IPS-18a (cell line): ENCODE measurements at regions not wholly inside any gene's neighbourhood (a gene's known extent, or its start where the extent isn't known, plus 50 kb on each side); places are given as distances from the start of the nearest gene placed in this dataset.
"Not testable (repeated sequence)": the region's sequence is repeated elsewhere in the genome, so short reads cannot be mapped to it uniquely, and the experiment has no call there.

Source experiments
- H3K27ac ChIP-seq: one replicate; pipeline ENCODE4 v1.5.1; 2013; ENCODE audit warnings: low read length
- H3K27me3 ChIP-seq: one replicate; pipeline ENCODE4 v1.6.1; 2013; ENCODE audit warnings: mild to moderate bottlenecking, low read length; ENCODE audit not compliant: control insufficient read depth, insufficient read depth
- H3K36me3 ChIP-seq: one replicate; pipeline ENCODE4 v1.6.1; 2013; ENCODE audit warnings: low read depth, low read length; ENCODE audit not compliant: control insufficient read depth
- H3K4me1 ChIP-seq: one replicate; pipeline ENCODE4 v1.6.1; 2013; ENCODE audit warnings: low read depth, low read length; ENCODE audit not compliant: control insufficient read depth
- H3K4me3 ChIP-seq: one replicate; pipeline ENCODE4 v1.5.1; 2013; ENCODE audit warnings: low read length
- H3K9ac ChIP-seq: one replicate; pipeline ENCODE4 v1.6.1; 2013; ENCODE audit warnings: mild to moderate bottlenecking, low read length, moderate library complexity
- H3K9me3 ChIP-seq: one replicate; pipeline ENCODE4 v1.6.1; 2013; ENCODE audit warnings: low read depth, low read length; ENCODE audit not compliant: control insufficient read depth

- no peak overlapping the region for H3K27ac ChIP-seq
These were observed 311.9 kb upstream of the POT1 start for GRCh38 chr7:125241548-125241947.

DNA sequence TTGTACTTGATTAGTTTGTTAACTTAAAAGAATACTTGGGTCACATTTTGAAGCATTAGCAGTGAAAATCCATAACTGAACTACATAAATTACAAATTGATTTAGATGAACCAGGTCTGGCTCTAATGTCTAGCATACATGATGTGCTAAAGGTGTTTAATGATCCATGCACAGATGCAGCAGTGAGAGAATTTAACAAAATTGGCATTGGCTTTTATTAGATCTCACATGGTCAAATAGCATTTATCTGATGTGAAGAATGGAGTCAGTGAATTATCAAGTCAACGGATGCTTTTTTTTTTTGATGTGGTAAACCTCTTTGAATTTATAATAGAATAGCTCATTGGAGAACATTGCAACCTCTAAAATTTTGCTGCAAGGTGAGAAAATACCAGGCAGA is 293.0 kb upstream of the POT1 start:
- Histone ChIP-seq H3K27ac (no peak overlapping the region), H3K4me1 (no peaks in the 10 kb centered on the region), H3K9ac (no peak overlapping the region), H3K36me3 (no peaks in the 10 kb centered on the region), H3K27me3 (no peaks in the 10 kb centered on the region), H3K4me3 (no peak overlapping the region), H3K9me3 (peaks cover 7% of the 10 kb centered on the region)

More at GRCh38 chr7:125241548-125241947, 311.9 kb upstream of the POT1 start:
- no peaks in the 10 kb centered on the region for H3K27me3 ChIP-seq
- H3K4me1 ChIP-seq, result no peaks in the 10 kb centered on the region
- H3K4me3 ChIP-seq, result no peak overlapping the region
- no peak overlapping the region for H3K9ac ChIP-seq
- no peaks in the 10 kb centered on the region for H3K9me3 ChIP-seq
- no peaks in the 10 kb centered on the region for H3K36me3 ChIP-seq

GRCh38 chr7:125218076-125218475 is 288.5 kb upstream of the POT1 start:
- Histone ChIP-seq H3K4me3 (no peak overlapping the region), H3K4me1 (peaks cover 6% of the 10 kb centered on the region), H3K27ac (no peak overlapping the region), H3K27me3 (no peaks in the 10 kb centered on the region), H3K9me3 (peaks cover 7% of the 10 kb centered on the region), H3K9ac (no peak overlapping the region), H3K36me3 (no peaks in the 10 kb centered on the region)

- Histone ChIP-seq H3K27me3 (no peaks in the 10 kb centered on the region), H3K27ac (no peak overlapping the region), H3K9me3 (no peaks in the 10 kb centered on the region), H3K4me1 (peaks cover 7% of the 10 kb centered on the region), H3K9ac (no peak overlapping the region), H3K4me3 (no peak overlapping the region), H3K36me3 (no peaks in the 10 kb centered on the region)
These were observed 271.4 kb upstream of the POT1 start for GRCh38 chr7:125201002-125201401.

DNA sequence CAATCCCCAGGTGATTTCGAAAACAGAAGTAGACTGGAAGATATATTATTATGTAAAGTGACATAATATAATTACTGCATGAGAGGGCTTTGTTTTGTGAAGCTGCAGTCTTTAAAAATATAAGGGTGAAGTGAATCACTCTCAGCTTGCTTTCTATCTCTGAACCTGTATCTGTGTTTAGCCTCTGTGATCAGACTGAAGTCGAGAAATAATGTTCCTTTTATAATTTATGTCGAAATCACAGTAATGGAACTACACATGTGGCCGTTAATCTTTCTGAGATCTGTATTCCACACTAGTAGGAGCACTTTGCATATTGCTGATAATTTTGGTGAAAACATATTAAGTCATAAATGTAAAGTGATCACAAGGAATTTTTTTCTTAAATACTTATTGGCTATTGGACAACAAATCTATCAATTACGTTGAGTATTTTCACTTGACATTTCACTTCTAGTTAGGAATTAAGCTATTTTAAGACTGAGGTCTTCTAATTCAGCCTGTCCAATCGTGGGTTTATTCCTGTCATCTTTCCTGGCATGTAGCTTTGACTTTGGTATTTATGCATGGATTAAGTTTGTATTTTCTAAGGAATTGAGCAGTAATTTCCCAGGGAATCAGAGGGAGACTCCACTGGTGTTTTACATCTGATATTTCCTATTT is 268.2 kb upstream of the POT1 start:
- Histone ChIP-seq H3K9me3 (no peaks in the 10 kb centered on the region), H3K36me3 (no peaks in the 10 kb centered on the region), H3K4me1 (peaks cover 7% of the 10 kb centered on the region), H3K27ac (no peak overlapping the region), H3K4me3 (no peak overlapping the region), H3K9ac (no peak overlapping the region), H3K27me3 (no peaks in the 10 kb centered on the region)

GRCh38 chr7:125195156-125195555 is 265.5 kb upstream of the POT1 start:
- H3K27me3 ChIP-seq, result no peaks in the 10 kb centered on the region
- no peak overlapping the region for H3K9ac ChIP-seq
- H3K4me3 ChIP-seq, result no peak overlapping the region
- no peak overlapping the region for H3K27ac ChIP-seq
- H3K4me1 ChIP-seq, result peaks cover 7% of the 10 kb centered on the region
- no peaks in the 10 kb centered on the region for H3K36me3 ChIP-seq
- no peaks in the 10 kb centered on the region for H3K9me3 ChIP-seq

DNA sequence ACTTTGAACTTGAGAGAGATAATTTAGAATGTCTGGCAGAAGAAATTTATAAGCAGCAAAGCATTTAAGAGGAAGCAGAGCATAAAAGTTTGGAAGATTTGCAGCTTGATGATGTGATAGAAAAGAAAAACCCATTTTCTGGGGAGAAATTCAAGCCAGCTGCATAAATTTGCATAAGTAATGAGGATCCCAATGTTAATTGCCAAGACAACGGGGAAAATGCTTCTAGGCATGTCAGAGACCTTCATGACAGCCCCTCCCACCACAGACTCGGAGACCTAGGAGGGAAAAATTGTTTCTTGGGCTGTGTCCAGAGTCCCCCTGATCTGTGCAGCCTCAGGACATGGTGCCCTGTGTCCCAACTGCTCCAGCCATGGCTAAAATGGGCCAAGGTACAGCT is 263.6 kb upstream of the POT1 start:
- Histone ChIP-seq H3K36me3 (no peaks in the 10 kb centered on the region), H3K27me3 (no peaks in the 10 kb centered on the region), H3K27ac (no peak overlapping the region), H3K9me3 (no peaks in the 10 kb centered on the region), H3K9ac (no peak overlapping the region), H3K4me3 (no peak overlapping the region), H3K4me1 (peaks cover 7% of the 10 kb centered on the region)

- Histone ChIP-seq H3K9me3 (no peaks in the 10 kb centered on the region), H3K36me3 (no peaks in the 10 kb centered on the region), H3K4me1 (no peaks in the 10 kb centered on the region), H3K27ac (no peak overlapping the region), H3K27me3 (no peaks in the 10 kb centered on the region), H3K9ac (no peak overlapping the region), H3K4me3 (no peak overlapping the region)
These were observed 255.2 kb upstream of the POT1 start for GRCh38 chr7:125184801-125185200.

GRCh38 chr7:125181569-125182267 is 252.1 kb upstream of the POT1 start:
- H3K9ac ChIP-seq, H3K27me3 ChIP-seq, H3K9me3 ChIP-seq, H3K4me3 ChIP-seq, H3K4me1 ChIP-seq, H3K27ac ChIP-seq, H3K36me3 ChIP-seq: not testable (repeated sequence)

DNA sequence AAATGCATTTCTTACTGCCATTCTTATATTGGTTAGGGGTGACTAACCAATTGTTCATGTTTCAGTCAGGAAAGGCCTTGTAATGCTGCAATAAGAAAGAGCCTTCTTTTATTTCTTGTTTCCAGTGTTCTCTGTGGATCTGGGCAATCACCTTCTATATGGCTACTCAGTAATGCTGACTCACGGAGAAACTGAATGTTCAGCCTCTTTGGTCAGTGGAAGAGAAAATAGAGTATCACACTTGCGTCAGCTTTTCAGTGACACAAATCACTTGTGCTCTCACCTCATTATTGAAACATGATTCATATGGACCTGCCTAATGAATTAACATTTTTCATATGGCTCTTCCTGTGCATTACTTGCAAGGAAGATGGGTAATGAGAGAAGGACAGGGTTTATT is 243.9 kb upstream of the POT1 start:
- H3K27ac ChIP-seq, result no peak overlapping the region
- no peaks in the 10 kb centered on the region for H3K4me1 ChIP-seq

DNA sequence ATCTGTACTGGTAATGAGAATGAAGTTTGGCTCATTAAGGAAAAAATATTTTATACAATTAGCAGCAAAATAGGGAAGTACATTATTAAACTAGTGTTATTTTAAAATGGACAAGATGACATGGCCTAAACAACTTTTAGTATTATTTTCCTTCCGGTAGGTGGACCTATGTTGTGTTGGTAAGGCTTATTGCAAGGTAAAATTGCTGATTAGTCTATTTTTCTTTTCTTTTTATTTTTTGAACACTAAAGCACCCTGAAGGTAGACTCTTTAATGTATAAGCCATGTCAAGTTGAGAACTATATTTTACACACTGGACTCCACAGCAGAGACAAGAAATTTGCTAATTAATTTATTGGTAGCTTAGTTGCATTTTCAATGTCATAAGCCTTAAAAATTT is 239.5 kb upstream of the POT1 start:
- no peaks in the 10 kb centered on the region for H3K27me3 ChIP-seq
- no peaks in the 10 kb centered on the region for H3K36me3 ChIP-seq
- H3K27ac ChIP-seq, result no peak overlapping the region
- H3K9me3 ChIP-seq, result no peaks in the 10 kb centered on the region
- no peak overlapping the region for H3K9ac ChIP-seq
- no peak overlapping the region for H3K4me3 ChIP-seq
- H3K4me1 ChIP-seq, result no peaks in the 10 kb centered on the region

More for the DNA sequence above, 243.9 kb upstream of the POT1 start:
- no peaks in the 10 kb centered on the region for H3K36me3 ChIP-seq
- H3K4me3 ChIP-seq, result no peak overlapping the region
- no peaks in the 10 kb centered on the region for H3K27me3 ChIP-seq
- H3K9ac ChIP-seq, result no peak overlapping the region
- no peaks in the 10 kb centered on the region for H3K9me3 ChIP-seq

DNA sequence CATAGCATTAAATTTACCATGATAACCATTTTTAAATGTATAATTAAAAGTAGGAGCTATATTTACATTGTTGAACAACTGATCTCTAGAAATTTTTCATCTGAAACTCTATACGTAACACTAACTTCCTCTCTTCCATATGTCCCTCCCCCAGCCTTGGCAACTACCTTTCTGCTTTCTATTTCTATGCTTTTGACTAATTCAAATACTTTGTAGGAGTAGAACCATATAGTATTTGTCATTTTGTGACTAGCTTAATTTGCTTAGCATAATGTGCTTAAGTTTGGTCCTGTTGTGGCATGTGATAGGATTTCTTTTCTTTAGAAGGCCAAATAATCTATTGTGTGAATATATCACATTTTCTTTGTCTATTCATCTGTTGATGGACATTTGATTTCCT is 225.3 kb upstream of the POT1 start:
- no peaks in the 10 kb centered on the region for H3K4me1 ChIP-seq
- no peak overlapping the region for H3K27ac ChIP-seq
- H3K9me3 ChIP-seq, result no peaks in the 10 kb centered on the region
- no peaks in the 10 kb centered on the region for H3K27me3 ChIP-seq
- no peaks in the 10 kb centered on the region for H3K36me3 ChIP-seq
- no peak overlapping the region for H3K4me3 ChIP-seq
- no peak overlapping the region for H3K9ac ChIP-seq
